ENCODE measurements at regions not wholly inside any gene's neighbourhood (a gene's known extent, or its start where the extent isn't known, plus 50 kb on each side); places are given as distances from the start of the nearest gene placed in this dataset.
"Not testable (repeated sequence)": the region's sequence is repeated elsewhere in the genome, so short reads cannot be mapped to it uniquely, and the experiment has no call there.

DNA sequence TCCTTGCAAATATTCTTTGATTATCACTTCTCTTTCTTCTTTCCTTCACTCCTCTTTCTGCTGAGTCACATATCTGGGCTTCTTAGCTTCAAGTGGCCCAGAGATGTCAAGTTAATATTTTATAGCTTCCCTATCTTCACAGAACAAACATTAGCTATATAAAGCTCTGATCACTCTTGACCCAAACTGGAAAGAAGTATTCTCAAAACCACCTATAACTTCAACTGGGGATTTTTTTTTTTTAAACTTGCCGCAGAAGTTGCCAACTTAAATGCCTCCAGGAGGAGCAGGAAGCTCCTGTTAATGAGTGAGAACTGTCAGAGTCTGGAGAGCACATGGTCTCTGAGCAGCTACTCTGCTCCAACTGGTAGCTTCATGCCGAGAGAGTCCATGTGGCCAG, 233.3 kb upstream of the EDNRA start:
- no peak for DNase-seq
- H3K4me1 ChIP-seq: no peaks in the 10 kb centered on the region
- H3K36me3 ChIP-seq: no peaks in the 10 kb centered on the region
- intact Hi-C loops (cut with DNase I): no loop called here
- H3K27me3 ChIP-seq: no peaks in the 10 kb centered on the region
- H3K27ac ChIP-seq: no peak overlapping the region
- WGBS, 4 donors: 79 to 90% (median 79%) methylated on average over 2 of the region's 2 CpGs
- H3K4me3 ChIP-seq: no peak overlapping the region
- TF ChIP-seq POLR2A (IDR thresholded peaks at IDR 0.05): no peak
- TF ChIP-seq, protein P1, sequence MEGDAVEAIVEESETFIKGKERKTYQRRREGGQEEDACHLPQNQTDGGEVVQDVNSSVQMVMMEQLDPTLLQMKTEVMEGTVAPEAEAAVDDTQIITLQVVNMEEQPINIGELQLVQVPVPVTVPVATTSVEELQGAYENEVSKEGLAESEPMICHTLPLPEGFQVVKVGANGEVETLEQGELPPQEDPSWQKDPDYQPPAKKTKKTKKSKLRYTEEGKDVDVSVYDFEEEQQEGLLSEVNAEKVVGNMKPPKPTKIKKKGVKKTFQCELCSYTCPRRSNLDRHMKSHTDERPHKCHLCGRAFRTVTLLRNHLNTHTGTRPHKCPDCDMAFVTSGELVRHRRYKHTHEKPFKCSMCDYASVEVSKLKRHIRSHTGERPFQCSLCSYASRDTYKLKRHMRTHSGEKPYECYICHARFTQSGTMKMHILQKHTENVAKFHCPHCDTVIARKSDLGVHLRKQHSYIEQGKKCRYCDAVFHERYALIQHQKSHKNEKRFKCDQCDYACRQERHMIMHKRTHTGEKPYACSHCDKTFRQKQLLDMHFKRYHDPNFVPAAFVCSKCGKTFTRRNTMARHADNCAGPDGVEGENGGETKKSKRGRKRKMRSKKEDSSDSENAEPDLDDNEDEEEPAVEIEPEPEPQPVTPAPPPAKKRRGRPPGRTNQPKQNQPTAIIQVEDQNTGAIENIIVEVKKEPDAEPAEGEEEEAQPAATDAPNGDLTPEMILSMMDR (IDR thresholded peaks at IDR 0.05): no peak
- H3K9me3 ChIP-seq: peaks cover 0 to 13% (median 0%) of the 10 kb centered on the region in 12 donors
- no peak for ATAC-seq

DNA sequence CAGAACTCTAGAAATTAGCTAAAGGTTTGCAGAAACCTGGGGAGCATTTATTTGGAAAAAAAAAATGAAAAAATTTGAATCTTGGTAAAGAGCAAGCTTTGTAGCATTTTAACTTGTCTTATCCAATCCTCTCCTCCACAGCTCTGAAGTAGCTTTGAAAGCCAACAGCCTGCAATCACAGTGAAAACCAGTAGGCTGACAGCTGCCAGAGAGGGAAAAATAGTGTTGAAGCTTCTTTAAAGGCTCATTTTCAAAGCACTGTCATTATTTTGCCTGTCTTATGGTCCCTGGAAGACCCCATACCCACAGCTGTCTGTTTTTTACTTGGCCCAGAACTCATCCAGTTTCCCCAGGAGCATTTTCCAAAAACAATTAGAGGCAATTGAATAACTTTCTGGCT, 230.8 kb upstream of the EDNRA start:
- peaks cover 0 to 14% (median 0%) of the 10 kb centered on the region in 12 donors for H3K9me3 ChIP-seq
- no peak overlapping the region for H3K4me3 ChIP-seq
- H3K36me3 ChIP-seq: no peaks in the 10 kb centered on the region
- H3K4me1 ChIP-seq: no peaks in the 10 kb centered on the region
- H3K27ac ChIP-seq: no peak overlapping the region
- intact Hi-C loops (cut with DNase I): no loop called here
- TF ChIP-seq, protein P1 (IDR thresholded peaks at IDR 0.05): no peak
- TF ChIP-seq POLR2A (IDR thresholded peaks at IDR 0.05): no peak
- H3K27me3 ChIP-seq: no peaks in the 10 kb centered on the region
- DNase-seq (no peak), ATAC-seq (no peak)

DNA sequence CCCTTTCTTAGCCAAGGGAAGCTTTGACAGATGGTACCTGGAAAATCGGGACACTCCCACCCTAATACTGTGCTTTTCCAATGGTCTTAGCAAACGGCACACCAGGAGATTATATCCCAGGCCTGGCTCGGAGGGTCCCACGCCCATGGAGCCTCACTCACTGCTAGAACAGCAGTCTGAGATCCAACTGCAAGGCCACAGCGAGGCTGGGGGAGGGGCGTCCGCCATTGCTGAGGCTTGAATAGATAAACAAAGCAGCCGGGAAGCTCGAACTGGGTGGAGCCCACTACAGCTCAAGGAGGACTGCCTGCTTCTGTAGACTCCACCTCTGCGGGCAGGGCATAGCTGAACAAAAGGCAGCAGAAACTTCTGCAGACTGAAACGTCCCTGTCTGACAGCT, 225.6 kb upstream of the EDNRA start:
- DNase-seq; H3K27me3 ChIP-seq; intact Hi-C loops (cut with DNase I); H3K4me1 ChIP-seq; H3K4me3 ChIP-seq; H3K36me3 ChIP-seq; ATAC-seq; H3K27ac ChIP-seq: not testable (repeated sequence)
- 83 to 91% (median 87%) methylated on average over 11 of the region's 11 CpGs for WGBS, 4 donors
- H3K9me3 ChIP-seq: peaks cover 0 to 19% (median 0%) of the 10 kb centered on the region in 12 donors

DNA sequence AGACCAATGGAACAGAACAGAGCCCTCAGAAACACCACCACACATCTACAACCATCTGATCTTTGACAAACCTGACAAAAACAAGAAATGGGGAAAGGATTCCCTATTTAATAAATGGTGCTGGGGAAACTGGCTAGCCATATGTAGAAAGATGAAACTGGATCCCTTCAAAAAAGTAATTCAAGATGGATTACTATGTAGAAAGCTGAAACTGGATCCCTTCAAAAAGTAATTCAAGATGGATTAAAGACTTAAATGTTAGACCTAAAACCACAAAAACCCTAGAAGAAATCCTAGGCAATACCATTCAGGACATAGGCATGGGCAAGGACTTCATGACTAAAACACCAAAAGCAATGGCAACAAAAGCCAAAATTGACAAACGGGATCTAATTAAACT, 221.6 kb upstream of the EDNRA start:
- 62 to 95% (median 77%) methylated on average over 1 of the region's 1 CpG for WGBS, 4 donors
- DNase-seq; H3K27me3 ChIP-seq; H3K27ac ChIP-seq; H3K9me3 ChIP-seq; H3K4me1 ChIP-seq; intact Hi-C loops (cut with DNase I); H3K36me3 ChIP-seq; H3K4me3 ChIP-seq; ATAC-seq: not testable (repeated sequence)

DNA sequence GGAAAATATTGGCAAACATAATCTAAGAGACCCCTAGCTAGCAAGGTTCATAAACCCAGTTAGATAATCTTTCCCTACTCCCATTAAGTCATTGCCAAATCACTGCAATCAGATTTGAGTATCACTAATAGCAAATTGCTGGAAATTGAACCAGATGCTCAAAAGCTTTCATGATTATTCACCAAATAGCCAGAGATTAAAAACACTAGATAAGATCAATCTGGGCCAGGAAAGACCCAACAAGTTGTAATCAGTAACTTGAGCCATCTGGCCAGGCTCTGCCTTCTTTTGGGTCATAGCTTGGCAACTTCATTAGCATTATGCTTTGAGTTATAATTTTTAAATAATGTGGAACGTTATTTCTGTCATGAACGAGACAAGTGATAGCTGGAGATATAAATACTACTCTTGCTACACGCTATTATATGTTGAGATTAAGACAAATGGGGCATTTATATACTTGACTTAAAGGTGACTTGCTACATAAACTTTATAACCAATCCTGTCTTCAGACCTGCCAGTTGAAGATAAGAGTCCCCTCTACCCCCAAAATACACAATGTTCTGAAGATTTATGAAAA, 196.6 kb upstream of the EDNRA start:
- intact Hi-C loops (cut with DNase I): no loop called here
- 48 to 56% (median 52%) methylated on average over 3 of the region's 3 CpGs for WGBS, 4 donors
- peaks cover 0 to 4% (median 0%) of the 10 kb centered on the region in 12 donors for H3K4me1 ChIP-seq
- ATAC-seq: no peak
- H3K27me3 ChIP-seq: no peaks in the 10 kb centered on the region
- no peaks in the 10 kb centered on the region for H3K36me3 ChIP-seq
- H3K27ac ChIP-seq: no peak overlapping the region
- TF ChIP-seq, protein P1 (IDR thresholded peaks at IDR 0.05): no peak
- no peak for TF ChIP-seq POLR2A (IDR thresholded peaks at IDR 0.05)
- H3K4me3 ChIP-seq: no peak overlapping the region
- DNase-seq: no peak
- H3K9me3 ChIP-seq: peaks cover 0 to 12% (median 0%) of the 10 kb centered on the region in 12 donors
